ENCODE measurements at regions not wholly inside any gene's neighbourhood (a gene's known extent, or its start where the extent isn't known, plus 50 kb on each side); places are given as distances from the start of the nearest gene placed in this dataset.

- no peak overlapping the region for H3K4me3 ChIP-seq
- H3K9me3 ChIP-seq: no peaks in the 10 kb centered on the region
- H3K27ac ChIP-seq: no peak overlapping the region
- WGBS: 75% methylated on average over 7 of the region's 7 CpGs
- no peak for DNase-seq (ENCODE audit: low spot score in 2 of 2)
- H3K4me1 ChIP-seq: no peaks in the 10 kb centered on the region
- H3K36me3 ChIP-seq: no peaks in the 10 kb centered on the region
- TF ChIP-seq POLR2A (IDR thresholded peaks at IDR 0.05) (no peak), EP300 (IDR thresholded peaks at IDR 0.05) (no peak), POLR2AphosphoS5 (IDR thresholded peaks at IDR 0.05) (no peak), CTCF (IDR thresholded peaks at IDR 0.05) (no peak)
- H3K27me3 ChIP-seq: no peaks in the 10 kb centered on the region
Observed at GRCh38 chr5:8719796-8720195, 826.1 kb downstream of the SEMA5A start.

- H3K4me1 ChIP-seq: no peaks in the 10 kb centered on the region
- no peaks in the 10 kb centered on the region for H3K27me3 ChIP-seq
- TF ChIP-seq CTCF (IDR thresholded peaks at IDR 0.05): no peak
- 40% methylated on average over 5 of the region's 5 CpGs for WGBS
- no peak overlapping the region for H3K4me3 ChIP-seq
- H3K9me3 ChIP-seq: no peaks in the 10 kb centered on the region
- H3K27ac ChIP-seq: no peak overlapping the region
- no peak for DNase-seq (ENCODE audit: low spot score in 2 of 2)
- H3K36me3 ChIP-seq: no peaks in the 10 kb centered on the region
Observed at GRCh38 chr5:8720506-8720905, 825.4 kb downstream of the SEMA5A start.

GRCh38 chr5:8721536-8721935 is 824.3 kb downstream of the SEMA5A start:
- Histone ChIP-seq H3K36me3 (no peaks in the 10 kb centered on the region), H3K9me3 (peaks cover 4% of the 10 kb centered on the region), H3K27ac (no peak overlapping the region), H3K27me3 (no peaks in the 10 kb centered on the region), H3K4me3 (no peak overlapping the region), H3K4me1 (no peaks in the 10 kb centered on the region)
- TF ChIP-seq CTCF (IDR thresholded peaks at IDR 0.05) (no peak), POLR2AphosphoS5 (IDR thresholded peaks at IDR 0.05) (no peak), POLR2A (IDR thresholded peaks at IDR 0.05) (no peak), EP300 (IDR thresholded peaks at IDR 0.05) (no peak)
- DNase-seq (ENCODE audit: low spot score in 2 of 2): no peak
- WGBS: 77% methylated on average over 1 of the region's 1 CpG

GRCh38 chr5:8726383-8727036 is 819.4 kb downstream of the SEMA5A start:
- H3K27ac ChIP-seq: no peak overlapping the region
- 86% methylated on average over 11 of the region's 11 CpGs for WGBS
- DNase-seq (ENCODE audit: low spot score in 2 of 2): no peak
- no peaks in the 10 kb centered on the region for H3K36me3 ChIP-seq
- H3K9me3 ChIP-seq: peaks cover 8% of the 10 kb centered on the region
- H3K27me3 ChIP-seq: no peaks in the 10 kb centered on the region
- no peak overlapping the region for H3K4me3 ChIP-seq
- TF ChIP-seq EP300 (IDR thresholded peaks at IDR 0.05): no peak
- TF ChIP-seq POLR2A (IDR thresholded peaks at IDR 0.05): no peak
- no peak for TF ChIP-seq POLR2AphosphoS5 (IDR thresholded peaks at IDR 0.05)
- no peak for TF ChIP-seq CTCF (IDR thresholded peaks at IDR 0.05)
- H3K4me1 ChIP-seq: no peaks in the 10 kb centered on the region

- Histone ChIP-seq H3K4me3 (no peak overlapping the region), H3K36me3 (no peaks in the 10 kb centered on the region), H3K27ac (no peak overlapping the region), H3K4me1 (no peaks in the 10 kb centered on the region), H3K9me3 (peaks cover 8% of the 10 kb centered on the region), H3K27me3 (no peaks in the 10 kb centered on the region)
- TF ChIP-seq POLR2AphosphoS5 (IDR thresholded peaks at IDR 0.05) (no peak), POLR2A (IDR thresholded peaks at IDR 0.05) (no peak), CTCF (IDR thresholded peaks at IDR 0.05) (no peak), EP300 (IDR thresholded peaks at IDR 0.05) (no peak)
- no peak for DNase-seq (ENCODE audit: low spot score in 2 of 2)
- 60% methylated on average over 4 of the region's 4 CpGs for WGBS
Observed at GRCh38 chr5:8727396-8727795, 818.5 kb downstream of the SEMA5A start.
